C1 segment of cervical spinal cord (tissue), 14 donors: ENCODE measurements at regions not wholly inside any gene's neighbourhood (a gene's known extent, or its start where the extent isn't known, plus 50 kb on each side); places are given as distances from the start of the nearest gene placed in this dataset.
A peak's percentile ranks its signal among the peaks of the same experiment; 100 is the strongest.

Experiments used
- DNase-seq, 14 donors: peaks; one replicate each; lab custom pipeline; 2025; lab: John Stamatoyannopoulos, UW

DNA sequence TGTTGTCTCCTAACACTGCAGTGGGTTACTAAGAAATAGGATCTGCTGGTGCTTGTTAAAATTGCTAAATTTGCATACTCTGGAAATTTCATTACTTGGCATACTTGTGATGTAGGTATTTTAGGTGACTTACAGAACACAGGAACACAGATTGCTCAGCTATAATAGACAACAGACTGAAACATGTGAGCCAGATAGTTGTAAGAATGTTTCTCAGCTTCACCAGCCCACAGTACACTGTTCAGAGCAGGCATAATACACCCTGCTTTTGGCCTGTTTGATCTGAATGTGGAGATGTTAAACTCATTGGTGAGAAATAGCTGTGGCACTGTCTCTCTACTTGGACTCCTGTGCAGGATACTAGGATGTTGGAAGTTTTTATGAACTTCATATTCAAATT, 275.7 kb downstream of the CSNK1G3 start:
- no peak for DNase-seq

DNA sequence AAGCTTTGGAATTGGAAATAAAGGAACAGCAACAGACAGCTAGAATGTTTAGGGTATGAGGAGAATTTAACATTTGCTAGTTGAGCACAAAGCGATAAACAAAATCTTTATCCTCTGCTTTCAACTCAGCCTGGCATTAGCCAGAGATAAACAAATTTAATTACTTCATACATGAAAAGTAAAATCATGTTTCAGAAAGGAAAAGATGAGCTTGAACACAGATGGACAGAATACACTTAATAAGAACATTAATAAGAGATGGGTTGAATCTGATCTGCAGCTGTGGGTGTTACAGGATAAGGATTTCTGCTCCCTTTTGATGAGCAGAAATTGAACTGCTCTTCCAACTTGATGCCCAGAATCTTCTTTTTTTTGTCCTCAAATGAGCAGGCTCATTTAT, 275.2 kb downstream of the CSNK1G3 start:
- DNase-seq, result no peak

- no peak for DNase-seq
Observed at GRCh38 chr5:123786411-123786810, 274.4 kb downstream of the CSNK1G3 start.

DNA sequence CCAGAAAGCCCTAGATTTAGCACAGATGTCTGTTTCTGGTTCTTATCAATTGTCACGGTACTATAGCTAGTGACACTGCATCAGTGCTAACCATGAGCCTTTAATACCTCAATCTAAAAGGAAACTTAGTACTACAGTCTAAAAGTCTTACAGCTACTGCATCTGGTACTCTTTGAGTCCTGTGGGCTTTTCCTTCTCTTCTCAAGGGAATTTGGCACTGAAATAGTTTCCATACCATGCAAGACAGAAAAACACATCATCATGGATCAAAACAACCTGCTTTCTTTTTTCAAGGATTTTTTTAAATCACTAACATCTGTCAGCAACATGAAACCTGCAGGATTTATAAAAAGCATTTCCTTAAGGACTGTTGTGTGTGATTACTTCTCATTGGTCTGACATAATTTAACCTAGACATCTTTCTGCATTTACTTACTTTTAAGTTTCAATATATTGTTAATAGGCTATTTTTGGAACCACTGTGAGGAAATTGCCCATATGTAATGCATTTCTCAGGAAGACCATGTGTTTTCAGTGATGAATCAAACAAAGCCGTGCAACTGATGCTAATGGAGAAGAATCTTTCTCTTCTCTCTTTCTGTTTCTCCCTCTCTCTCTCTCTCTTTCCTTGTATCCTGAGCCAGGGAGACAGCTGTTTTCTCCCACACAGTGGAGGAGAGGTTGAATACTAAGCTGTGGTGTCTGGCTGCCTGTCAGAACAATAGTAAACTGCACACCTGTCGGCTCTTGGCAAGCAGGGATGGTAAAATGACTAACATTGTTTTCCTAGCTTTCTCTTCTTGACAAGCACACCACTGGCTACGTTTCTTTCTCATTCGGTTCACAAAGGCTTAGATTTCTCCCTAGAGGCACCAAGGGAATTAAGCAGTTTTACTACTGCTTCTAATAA, 273.4 kb downstream of the CSNK1G3 start:
- DNase-seq, result no peak

GRCh38 chr5:123783421-123783820, 271.4 kb downstream of the CSNK1G3 start:
- DNase-seq, result no peak

- peak in 1 of 14 donors; percentile 51 for DNase-seq
Observed at GRCh38 chr5:123778641-123779040, 266.7 kb downstream of the CSNK1G3 start.

GRCh38 chr5:123776761-123777160, 264.8 kb downstream of the CSNK1G3 start:
- no peak for DNase-seq

- no peak for DNase-seq
Observed at GRCh38 chr5:123771715-123772114, 259.7 kb downstream of the CSNK1G3 start.

DNA sequence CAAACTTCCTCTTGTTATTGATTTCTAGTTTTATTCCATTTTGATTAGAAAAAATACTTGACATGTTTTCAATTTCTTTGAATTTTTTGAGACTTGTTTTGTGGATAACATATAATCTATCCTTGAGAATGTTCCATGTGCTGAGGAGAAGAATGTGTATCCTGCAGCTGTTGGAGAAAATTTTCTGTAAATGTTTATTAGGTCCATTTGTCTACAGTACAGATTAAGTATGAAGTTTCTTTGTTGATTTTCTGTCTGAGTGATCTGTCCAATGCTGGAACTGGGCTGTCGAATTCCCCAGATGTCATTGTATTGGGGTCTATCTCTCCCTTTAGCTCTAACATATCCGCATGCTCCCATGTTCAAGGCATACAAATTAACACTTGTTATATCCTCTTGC, 251.2 kb downstream of the CSNK1G3 start:
- no peak for DNase-seq

- no peak for DNase-seq
Observed at GRCh38 chr5:123756816-123757215, 244.8 kb downstream of the CSNK1G3 start.

- no peak for DNase-seq
Observed at GRCh38 chr5:123756318-123756665, 244.3 kb downstream of the CSNK1G3 start.

DNA sequence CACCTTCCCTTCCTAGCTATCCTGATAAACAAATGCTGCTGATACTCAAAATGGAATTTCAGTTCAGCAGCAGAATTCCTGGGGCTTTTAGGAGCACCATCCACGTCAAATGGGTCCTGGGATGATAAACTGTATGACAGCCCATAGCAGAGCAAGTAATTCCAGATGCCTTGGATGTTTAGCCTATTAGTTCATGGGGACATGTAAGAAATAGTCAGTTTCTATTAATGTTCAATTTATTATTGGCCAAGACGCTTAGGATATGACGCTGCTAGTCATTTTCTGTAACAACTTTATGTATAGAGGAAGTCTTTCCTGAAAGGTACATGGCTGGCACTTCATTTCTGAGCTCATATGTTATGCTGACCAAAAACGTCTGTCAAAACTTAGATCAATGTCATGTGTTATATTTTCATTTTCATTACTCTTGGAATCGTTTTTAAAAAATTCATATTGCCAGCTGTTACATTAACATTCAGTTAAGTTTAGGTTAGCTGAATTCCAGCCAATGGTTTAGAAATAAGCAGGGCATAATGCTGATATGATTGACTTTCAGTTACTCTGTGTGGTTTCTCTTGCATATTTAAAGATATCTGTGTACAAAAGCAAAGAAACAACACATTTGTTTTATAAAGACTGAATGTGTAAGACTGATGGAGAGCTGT, 243.8 kb downstream of the CSNK1G3 start:
- peak in 1 of 14 donors; percentile 24 for DNase-seq

GRCh38 chr5:123754908-123755307, 242.9 kb downstream of the CSNK1G3 start:
- DNase-seq, result peak in 3 of 14 donors; percentile 4 to 56 (median 8)

DNA sequence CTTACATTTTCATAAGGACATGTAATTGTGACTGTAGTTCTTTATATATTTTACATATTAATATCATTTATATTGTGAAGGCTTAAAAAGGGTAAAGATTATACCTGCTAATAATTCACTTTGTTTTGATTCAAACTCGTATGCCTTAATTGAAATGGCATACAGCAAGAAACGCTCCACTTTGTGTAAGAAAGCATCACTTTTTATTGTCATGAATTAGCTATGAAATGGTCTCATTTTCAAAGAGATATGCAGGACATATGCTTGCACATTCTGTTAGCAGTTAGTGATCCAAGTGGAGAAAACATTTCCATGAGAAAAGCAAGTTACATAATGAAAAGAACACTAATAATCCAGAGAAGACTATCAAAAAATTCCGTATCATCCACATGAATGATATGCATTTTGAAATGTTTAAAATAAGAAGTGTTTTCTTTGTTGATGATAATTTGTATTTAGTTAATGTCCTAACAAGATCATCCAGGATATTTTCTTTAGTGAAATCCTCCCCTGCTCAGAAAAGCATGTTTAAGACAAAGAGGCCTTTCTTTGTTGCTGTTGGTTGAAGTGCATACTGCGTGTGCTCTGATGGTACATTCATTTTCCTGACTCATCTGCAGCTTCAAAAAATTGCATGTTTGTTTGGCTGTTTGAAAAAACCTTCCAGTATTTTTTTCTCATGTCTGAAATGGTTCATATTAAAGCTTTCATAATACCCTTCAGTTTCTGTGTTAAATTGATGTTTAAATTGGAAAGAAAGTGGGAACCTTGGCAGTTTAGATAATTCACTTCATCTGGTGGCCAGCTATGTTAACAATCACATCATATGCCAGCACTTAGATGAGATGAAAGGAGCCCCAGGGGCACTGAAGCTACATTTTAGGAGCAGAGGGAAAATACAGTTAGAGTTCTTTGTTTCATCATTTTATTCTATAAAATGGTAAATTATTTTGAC, 242.2 kb downstream of the CSNK1G3 start:
- DNase-seq, result peak in 1 of 14 donors; percentile 78

GRCh38 chr5:123753180-123753936, 241.4 kb downstream of the CSNK1G3 start:
- DNase-seq, result no peak

DNA sequence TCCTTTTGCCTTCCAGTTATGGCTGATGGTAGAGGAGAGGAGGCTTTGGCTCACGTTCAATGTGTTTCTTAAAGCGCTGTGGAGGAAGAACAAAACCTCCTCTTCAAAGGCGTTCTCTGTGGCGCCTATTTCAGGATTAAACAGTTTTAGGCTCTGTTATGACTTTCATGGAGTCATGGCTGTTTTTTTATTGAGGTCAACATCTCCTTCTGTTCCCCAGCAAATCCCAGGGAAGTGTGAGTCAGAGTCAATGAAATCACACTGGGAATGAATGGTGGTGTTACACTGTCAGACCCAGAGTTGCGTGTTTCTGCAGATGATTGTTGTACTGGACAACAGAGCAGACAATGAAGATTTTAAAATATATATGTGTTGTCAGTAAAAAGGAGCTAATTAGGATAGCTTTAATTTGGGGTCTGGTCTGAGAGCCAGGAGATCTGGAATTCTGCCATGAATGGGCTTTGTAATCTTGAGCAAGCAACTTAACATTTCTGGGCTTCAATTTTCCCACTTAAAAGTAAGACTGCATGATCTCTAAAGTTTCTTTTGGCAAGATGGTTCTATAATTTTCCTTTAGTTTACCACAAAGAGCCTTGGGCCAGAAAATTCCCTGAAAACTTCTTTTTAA, 240.7 kb downstream of the CSNK1G3 start:
- DNase-seq, result peak in 2 of 14 donors; percentile 16 to 43

GRCh38 chr5:123751670-123752069, 239.7 kb downstream of the CSNK1G3 start:
- no peak for DNase-seq

DNA sequence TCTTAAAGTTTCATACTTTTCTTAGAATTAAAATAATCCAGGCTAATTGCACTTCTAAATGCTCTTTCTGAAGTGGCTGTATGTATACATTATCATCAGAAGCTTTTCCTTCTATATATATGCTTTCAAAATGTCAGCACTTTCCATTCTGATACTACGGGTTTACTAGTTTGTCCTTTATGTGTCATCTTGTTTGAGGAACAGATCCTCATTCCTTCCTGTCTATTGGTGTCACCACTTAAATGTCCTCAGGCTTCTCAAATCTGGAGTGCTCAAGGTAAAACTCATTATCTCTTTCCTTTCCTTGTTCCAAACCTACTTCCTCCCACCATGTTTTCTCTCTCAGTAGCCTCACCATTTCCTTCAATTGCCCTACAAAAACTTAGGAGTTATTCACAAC, 236.3 kb downstream of the CSNK1G3 start:
- no peak for DNase-seq

DNA sequence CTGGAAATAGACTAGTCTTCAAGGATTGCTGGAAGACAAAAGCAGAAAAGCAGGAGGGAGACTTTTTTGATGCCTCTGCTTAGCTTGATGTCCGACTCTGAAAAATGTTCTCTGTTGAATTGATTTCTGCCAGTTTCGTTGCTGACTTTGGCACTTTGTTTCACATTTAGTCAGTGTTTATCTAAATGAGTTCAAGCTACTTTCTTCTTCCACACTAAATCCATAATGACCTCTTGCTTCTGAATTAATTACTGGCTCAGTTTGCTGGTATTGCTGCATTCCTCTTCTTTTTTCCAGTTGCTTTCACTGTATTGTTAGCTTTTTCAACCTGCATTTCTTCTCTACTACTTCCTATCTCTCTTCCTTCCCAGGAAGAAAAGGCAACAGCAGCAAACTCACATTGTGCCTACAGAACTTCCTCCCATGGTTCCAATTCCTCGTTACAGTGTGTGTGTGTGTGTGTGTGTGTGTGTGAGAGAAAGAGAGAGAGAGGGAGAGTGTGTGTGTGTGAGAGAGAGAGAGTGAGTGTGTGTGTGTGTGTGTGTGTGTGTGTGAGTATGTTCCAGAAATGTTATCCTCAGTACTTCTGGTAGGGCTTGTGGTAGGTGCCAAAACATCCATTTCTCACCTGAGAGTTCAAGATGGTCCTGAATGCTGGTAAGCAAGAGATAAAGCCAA, 234.8 kb downstream of the CSNK1G3 start:
- no peak for DNase-seq

GRCh38 chr5:123743990-123744583, 232.1 kb downstream of the CSNK1G3 start:
- DNase-seq, result no peak
